ENCODE measurements at regions not wholly inside any gene's neighbourhood (a gene's known extent, or its start where the extent isn't known, plus 50 kb on each side); places are given as distances from the start of the nearest gene placed in this dataset.

GRCh38 chr16:8204096-8204495 lies 386.2 kb downstream of the TMEM114 start:
- Histone ChIP-seq H3K4me2 (ENCODE audit: low read length) (no peak overlapping the region), H3K79me2 (ENCODE audit: insufficient read depth, low read depth, low read length) (no peaks in the 10 kb centered on the region), H3K9me3 (ENCODE audit: low read length) (no peaks in the 10 kb centered on the region), H3K4me1 (ENCODE audit: insufficient read depth, low read length, poor library complexity, severe bottlenecking) (peaks cover 4% of the 10 kb centered on the region), H3K4me3 (ENCODE audit: low read depth, low read length, poor library complexity, severe bottlenecking) (no peak overlapping the region), H3K27ac (ENCODE audit: low read depth, low read length, poor library complexity, severe bottlenecking) (no peak overlapping the region), H3K9me2 (ENCODE audit: insufficient read depth, low read length) (no peaks in the 10 kb centered on the region), H4K20me1 (ENCODE audit: insufficient read depth, low read length) (no peaks in the 10 kb centered on the region), H3K36me3 (ENCODE audit: insufficient read depth, low read length) (no peaks in the 10 kb centered on the region), H2AFZ (ENCODE audit: low read length) (no peak overlapping the region)
- CTCF ChIA-PET (ENCODE audit: unreplicated experiment), result interaction anchor here (0.6 kb wide), 1 partner anchor 75 kb away, joined by 3 read pairs; no protein-coding TSS in a partner anchor
- intact Hi-C loops (cut with micrococcal nuclease; ENCODE audit: unreplicated experiment), result no loop called here
- no TSS peak for BruUV-seq (replicated peaks)
- no peak for DNase-seq (ENCODE audit: low spot score)
- TF ChIP-seq EZH2phosphoT487 (IDR thresholded peaks at IDR 0.05; ENCODE audit: borderline replicate concordance, low read depth, low read length), result no peak
- TF ChIP-seq, protein P1, sequence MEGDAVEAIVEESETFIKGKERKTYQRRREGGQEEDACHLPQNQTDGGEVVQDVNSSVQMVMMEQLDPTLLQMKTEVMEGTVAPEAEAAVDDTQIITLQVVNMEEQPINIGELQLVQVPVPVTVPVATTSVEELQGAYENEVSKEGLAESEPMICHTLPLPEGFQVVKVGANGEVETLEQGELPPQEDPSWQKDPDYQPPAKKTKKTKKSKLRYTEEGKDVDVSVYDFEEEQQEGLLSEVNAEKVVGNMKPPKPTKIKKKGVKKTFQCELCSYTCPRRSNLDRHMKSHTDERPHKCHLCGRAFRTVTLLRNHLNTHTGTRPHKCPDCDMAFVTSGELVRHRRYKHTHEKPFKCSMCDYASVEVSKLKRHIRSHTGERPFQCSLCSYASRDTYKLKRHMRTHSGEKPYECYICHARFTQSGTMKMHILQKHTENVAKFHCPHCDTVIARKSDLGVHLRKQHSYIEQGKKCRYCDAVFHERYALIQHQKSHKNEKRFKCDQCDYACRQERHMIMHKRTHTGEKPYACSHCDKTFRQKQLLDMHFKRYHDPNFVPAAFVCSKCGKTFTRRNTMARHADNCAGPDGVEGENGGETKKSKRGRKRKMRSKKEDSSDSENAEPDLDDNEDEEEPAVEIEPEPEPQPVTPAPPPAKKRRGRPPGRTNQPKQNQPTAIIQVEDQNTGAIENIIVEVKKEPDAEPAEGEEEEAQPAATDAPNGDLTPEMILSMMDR (conservative IDR thresholded peaks at IDR 0.05; ENCODE audit: low read length), result no peak
- POLR2A ChIA-PET, result no interaction called here

DNA sequence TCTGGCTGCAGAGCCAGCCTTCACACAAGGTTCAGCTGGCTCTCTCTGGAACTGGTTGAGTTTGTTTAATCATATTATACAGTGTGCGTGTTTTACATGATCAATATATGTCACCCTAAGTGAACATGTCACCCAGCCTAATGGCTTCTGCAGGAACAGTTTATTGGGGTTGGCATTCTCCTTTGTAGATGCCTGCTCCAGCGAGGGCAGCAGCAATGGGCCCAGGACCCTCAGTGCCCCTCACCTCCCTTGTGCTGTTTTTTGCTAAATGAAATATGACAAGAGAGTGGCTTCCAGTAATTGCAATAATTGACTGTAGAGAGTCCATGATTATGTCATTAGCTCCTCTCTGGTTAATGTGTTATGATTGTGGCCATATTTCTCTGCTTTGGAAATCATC lies 387.2 kb downstream of the TMEM114 start:
- CTCF ChIA-PET (ENCODE audit: unreplicated experiment), result no interaction called here
- Histone ChIP-seq H3K4me1 (ENCODE audit: insufficient read depth, low read length, poor library complexity, severe bottlenecking) (peaks cover 4% of the 10 kb centered on the region), H2AFZ (ENCODE audit: low read length) (no peak overlapping the region), H3K36me3 (ENCODE audit: insufficient read depth, low read length) (no peaks in the 10 kb centered on the region), H3K9me3 (ENCODE audit: low read length) (no peaks in the 10 kb centered on the region), H4K20me1 (ENCODE audit: insufficient read depth, low read length) (no peaks in the 10 kb centered on the region), H3K27ac (ENCODE audit: low read depth, low read length, poor library complexity, severe bottlenecking) (no peak overlapping the region), H3K79me2 (ENCODE audit: insufficient read depth, low read depth, low read length) (no peaks in the 10 kb centered on the region), H3K4me3 (ENCODE audit: low read depth, low read length, poor library complexity, severe bottlenecking) (no peak overlapping the region), H3K9me2 (ENCODE audit: insufficient read depth, low read length) (no peaks in the 10 kb centered on the region), H3K4me2 (ENCODE audit: low read length) (no peak overlapping the region)
- DNase-seq (ENCODE audit: low spot score), result no peak
- POLR2A ChIA-PET, result no interaction called here
- TF ChIP-seq, protein P1 (conservative IDR thresholded peaks at IDR 0.05; ENCODE audit: low read length), result no peak
- TF ChIP-seq EZH2phosphoT487 (IDR thresholded peaks at IDR 0.05; ENCODE audit: borderline replicate concordance, low read depth, low read length), result no peak
- intact Hi-C loops (cut with micrococcal nuclease; ENCODE audit: unreplicated experiment), result no loop called here
- no TSS peak for BruUV-seq (replicated peaks)

DNA sequence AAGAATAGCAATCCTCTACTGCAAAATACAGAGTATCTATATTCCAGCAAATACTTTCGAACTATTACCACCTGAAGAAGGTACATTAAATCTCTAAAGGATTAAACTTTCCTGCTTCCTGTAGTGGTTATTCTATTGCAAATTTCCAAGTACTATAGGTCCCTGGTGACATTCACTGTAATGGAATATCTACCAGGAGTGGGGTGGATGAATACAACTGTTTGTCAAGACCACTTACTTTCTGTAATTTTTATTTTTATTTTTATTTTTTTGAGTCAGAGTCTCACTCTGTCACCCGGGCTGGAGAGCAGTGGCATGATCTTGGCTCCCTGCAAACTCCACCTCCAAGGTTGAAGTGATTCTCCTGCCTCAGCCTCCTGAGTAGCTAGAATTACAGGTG lies 389.5 kb downstream of the TMEM114 start:
- DNase-seq (ENCODE audit: low spot score), result no peak
- Histone ChIP-seq H3K4me2 (ENCODE audit: low read length) (no peak overlapping the region), H4K20me1 (ENCODE audit: insufficient read depth, low read length) (no peaks in the 10 kb centered on the region), H3K4me3 (ENCODE audit: low read depth, low read length, poor library complexity, severe bottlenecking) (no peak overlapping the region), H3K27ac (ENCODE audit: low read depth, low read length, poor library complexity, severe bottlenecking) (no peak overlapping the region), H2AFZ (ENCODE audit: low read length) (no peak overlapping the region), H3K9me3 (ENCODE audit: low read length) (no peaks in the 10 kb centered on the region), H3K9me2 (ENCODE audit: insufficient read depth, low read length) (no peaks in the 10 kb centered on the region), H3K4me1 (ENCODE audit: insufficient read depth, low read length, poor library complexity, severe bottlenecking) (no peaks in the 10 kb centered on the region), H3K36me3 (ENCODE audit: insufficient read depth, low read length) (no peaks in the 10 kb centered on the region), H3K79me2 (ENCODE audit: insufficient read depth, low read depth, low read length) (no peaks in the 10 kb centered on the region)
- TF ChIP-seq, protein P1 (conservative IDR thresholded peaks at IDR 0.05; ENCODE audit: low read length), result no peak
- no peak for TF ChIP-seq EZH2phosphoT487 (IDR thresholded peaks at IDR 0.05; ENCODE audit: borderline replicate concordance, low read depth, low read length)
- ChIA-PET POLR2A (no interaction called here), CTCF (ENCODE audit: unreplicated experiment) (no interaction called here)
- no TSS peak for BruUV-seq (replicated peaks)
- intact Hi-C loops (cut with micrococcal nuclease; ENCODE audit: unreplicated experiment), result no loop called here

Measured in OCI-LY7 (cell line).